NCI-H1417 (cell line): ENCODE measurements at regions not wholly inside any gene's neighbourhood (a gene's known extent, or its start where the extent isn't known, plus 50 kb on each side); places are given as distances from the start of the nearest gene placed in this dataset.
"Not testable (repeated sequence)": the region's sequence is repeated elsewhere in the genome, so short reads cannot be mapped to it uniquely, and the experiment has no call there.

Experiments
- DNase-seq, 3 experiments: peaks; one replicate each; lab custom pipeline; 2025; lab: John Stamatoyannopoulos, UW

DNA sequence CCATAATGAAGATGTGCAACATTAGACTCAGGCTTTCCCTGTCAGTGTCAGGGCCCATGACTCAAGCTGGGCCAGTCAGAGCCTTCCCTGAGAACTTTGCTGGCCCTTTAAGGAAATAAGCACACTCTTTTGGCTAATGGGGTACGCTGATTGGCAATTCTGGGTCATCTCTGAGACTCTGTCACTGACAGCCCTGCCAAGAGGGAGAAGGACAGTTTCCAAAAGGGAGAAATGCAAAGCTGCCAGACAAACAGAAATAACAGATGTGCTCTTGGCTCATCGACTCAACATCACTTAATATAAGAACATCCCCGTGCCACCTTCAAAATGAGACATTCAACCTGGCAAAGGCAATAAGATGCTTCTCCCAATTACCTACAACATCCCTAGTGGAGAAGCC lies 491.9 kb upstream of the PROK2 start:
- DNase-seq: no peak

DNA sequence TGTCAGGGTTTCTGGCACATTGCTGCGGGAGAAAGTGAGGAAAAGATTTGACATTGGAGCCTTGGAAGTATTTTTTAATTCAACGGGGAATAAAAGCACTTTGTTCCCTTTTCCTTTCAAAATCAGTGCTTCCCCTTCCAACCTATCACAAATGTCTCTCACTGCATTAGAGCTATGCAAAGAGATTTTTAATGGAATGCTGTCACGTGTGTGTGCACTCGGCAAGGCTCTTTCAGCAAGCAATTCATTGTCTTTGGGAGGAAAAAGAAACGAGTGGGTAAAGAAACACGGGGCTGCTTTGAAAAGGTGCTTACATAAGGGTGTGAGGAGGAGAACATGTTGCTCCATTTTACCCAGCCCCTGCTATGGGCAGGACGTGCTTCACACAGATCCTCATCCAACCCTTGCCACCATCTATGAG lies 490.4 kb upstream of the PROK2 start:
- no peak for DNase-seq

DNA sequence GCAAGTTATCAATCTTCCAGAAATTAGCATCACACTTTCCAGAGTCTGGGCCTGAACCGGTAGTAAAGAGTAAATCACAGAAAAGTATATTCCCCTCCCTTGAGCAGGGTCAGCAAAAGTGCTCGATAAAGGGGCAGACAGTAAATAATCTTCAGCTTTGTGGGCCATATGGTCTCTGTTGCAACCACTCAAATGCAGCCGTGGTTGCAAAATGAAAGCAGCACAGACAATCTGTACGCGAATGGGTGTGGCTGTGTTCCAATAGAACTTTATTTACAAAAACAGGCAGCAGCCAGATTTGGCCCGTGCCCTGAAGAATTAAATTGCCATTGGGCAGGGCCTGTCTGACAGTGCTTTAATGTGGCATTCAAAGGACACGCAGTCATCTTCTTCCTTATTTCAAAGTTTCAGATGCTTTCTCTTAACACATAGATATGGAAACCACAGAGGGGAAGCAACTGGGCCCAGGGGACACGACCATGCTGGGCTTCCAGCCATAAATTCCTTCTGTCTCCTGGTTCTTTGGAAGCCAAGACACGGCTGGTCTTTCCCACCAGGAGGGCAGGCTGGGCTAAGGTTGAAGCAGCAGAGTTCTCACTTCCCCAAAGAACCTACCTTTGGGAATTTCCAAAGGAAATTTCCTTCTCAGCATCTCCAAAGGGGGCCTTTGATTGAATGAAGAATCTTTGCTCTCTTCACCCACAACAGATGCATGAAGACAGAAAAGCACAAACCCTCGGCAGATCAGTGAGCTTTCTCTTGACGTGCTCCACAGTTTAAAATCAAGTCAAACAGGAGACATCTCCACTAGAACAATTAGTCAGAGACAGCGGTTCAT lies 489.8 kb upstream of the PROK2 start:
- no peak for DNase-seq

DNA sequence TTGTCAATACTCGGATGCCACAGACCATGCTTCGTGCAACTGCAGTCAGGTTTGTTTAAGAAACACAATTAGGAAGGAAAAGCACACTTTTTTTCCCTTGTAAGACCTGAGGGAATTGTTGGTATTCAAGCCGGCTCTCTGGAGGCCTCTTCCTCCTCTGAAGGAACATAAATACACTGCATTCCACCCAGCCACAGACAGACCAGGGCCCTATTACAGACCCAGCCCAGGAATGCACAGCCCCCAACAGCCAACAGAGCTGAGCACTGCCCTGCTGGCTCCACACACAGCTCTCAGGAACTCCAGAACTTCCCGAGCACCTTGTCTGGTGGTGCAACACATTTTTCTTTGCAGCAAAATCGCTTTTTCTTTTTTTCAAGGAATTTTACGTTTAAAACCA lies 488.7 kb upstream of the PROK2 start:
- no peak for DNase-seq

DNA sequence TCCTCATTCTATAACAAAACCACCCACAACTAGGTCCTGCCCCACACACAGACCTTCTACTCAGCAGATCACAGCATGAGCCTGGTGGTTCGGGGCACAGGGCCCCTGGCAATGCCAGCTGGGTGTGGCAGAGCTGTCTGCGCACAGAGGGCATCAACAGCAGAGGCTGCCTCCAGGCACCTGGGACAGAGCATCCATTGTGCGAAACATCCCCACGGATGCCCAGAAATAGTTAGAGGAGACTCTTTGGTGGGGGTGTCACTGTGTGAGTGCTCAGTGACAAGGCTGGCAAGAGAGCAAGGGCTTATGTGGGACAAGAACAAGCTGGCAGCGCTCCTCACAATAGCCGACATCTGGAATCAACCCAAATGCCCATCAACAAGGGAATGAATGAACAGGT lies 487.4 kb upstream of the PROK2 start:
- DNase-seq: no peak

DNA sequence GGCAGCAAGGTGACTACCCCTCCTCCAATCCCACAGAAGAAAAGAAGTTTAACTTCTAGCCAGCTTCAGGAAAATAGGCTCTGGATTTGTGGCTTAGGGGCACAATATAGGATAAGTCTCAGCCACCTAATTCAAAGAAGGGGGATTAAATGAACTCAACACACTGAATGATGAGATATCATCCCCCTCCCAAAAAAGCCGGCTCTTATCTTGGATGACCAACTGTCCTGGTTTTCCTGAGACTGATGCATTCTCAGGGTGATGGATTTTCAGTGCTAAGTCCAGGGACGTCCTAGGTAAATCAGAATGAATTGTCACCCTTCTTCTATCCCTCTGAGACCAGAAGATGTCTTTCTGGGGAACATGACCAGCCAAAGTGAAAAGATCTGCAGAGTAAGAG lies 487.0 kb upstream of the PROK2 start:
- no peak for DNase-seq

DNA sequence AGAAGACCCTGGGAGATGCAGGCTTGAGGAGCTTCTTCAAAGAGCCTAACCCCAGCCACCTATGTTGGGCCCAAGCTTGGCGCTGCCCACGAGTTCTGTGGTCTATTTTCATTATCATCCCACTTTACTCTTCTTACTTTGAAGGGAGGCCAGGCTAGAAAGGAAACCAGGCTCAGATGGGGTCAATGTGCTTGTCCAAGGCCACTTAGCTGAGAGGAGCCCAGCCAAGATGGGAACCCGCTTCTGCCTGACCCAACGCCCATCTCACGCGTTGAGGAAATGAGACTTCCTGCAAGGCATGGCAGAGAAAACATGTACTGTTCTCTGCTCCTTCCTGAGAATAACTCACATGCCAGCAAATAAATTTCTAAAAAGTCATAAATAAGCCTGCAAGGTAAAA lies 486.3 kb upstream of the PROK2 start:
- no peak for DNase-seq

DNA sequence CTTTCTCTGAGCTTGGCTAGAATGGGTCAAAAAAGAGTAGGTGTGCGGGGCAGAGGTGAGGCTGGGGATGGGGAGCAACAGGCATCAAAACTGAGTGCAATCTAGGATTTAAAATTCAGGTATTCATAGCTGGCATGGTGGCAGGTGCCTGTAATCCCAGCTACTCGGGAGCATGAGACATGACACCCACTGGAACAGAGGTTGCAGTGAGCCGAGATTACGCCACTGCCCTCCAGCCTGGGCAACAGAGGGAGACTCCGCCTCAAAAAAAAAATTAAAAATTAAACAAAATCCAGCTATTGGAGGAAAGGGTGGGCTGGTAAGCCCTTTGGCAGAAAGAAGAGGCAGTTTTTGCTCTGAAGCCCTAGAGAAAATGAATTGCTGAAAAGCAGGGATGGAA lies 485.8 kb upstream of the PROK2 start:
- DNase-seq: no peak

DNA sequence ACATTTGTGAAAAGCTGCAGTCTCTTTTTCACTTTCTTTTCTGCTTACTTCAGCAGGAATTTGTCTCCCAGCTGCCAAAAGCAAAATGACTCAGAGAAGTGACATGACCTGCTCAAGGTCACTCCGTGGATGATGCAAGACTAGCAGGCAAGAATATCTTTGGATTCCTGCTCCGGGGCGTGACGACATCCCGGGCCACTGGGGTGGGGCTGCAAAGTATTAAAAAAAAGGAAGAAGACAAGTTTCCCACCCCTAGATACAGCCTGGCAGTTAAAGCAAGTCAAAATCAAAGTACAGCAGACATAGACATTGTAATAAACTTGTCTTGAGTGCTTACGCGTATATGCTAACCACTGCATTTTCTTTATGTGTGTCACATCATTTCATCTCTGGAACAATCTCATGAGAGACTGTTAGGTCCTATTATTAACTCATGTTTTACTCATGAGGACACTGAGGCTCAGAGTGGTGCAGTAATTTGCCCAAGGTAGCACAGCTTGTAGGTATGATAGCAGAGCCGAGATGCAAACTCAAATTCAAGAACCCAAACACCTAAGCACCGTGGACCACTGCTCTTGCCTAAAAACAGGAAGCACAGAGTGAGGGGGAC lies 485.2 kb upstream of the PROK2 start:
- no peak for DNase-seq

DNA sequence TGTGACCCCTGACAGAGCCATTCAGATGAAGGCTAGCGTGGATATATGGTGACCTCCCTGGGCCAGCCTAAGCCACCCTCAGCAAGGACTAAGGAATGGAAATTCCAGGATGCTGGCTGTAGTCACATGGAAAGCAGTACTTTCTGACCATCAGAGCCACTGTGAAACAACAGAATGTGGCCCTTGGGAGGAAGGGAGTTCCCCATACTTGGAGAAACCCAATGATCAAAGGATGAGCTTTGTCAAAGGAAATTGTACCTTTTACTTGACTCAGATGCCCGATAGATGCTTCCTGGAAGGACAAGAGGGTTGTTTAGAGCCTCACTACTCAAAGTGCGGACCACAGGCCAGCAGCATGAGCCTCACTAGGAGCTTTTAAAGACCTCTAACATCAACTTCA lies 484.5 kb upstream of the PROK2 start:
- DNase-seq: no peak

DNA sequence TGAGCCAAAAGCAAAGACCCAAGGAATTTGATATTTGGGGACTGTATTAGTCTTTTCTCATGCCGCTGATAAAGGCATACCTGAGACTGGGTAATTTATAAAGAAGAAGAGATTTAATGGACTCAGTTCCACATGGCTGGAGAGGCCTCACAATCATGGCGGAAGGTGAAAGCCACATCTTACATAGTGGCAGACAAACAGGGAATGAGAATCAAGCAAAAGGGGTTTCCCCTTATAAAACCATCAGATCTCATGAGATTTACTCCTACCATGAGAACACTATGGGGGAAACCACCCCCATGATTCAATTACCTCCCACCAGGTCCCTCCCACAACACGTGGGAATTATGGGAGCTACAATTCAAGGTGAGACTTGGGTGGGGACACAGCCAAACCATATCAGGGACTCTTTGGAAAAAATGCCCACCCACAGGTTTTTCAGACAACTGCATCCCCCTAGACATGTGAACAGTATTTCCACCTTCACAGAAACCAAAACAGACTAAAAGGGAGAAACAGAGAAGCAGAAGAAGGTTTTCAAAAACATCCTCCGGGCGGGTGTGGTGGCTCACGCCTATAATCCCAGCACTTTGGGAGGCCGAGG lies 482.1 kb upstream of the PROK2 start:
- DNase-seq: not testable (repeated sequence)

DNA sequence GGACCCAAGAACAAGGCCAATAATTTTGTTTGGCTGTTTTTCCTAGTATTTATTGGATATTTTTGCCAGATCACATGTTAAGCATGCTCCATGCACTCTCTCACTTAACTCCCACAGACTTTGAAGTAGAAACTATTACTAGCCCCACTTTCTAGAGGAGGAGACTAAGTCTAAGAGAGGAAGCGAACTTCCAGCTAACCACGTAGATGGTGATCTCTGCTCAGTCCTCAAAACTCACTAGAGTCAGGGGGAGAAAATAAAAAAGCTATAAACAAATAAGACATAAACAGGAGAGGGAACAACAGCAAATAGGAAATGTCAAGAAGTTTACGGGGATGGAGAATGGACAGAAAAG lies 481.0 kb upstream of the PROK2 start:
- no peak for DNase-seq

DNA sequence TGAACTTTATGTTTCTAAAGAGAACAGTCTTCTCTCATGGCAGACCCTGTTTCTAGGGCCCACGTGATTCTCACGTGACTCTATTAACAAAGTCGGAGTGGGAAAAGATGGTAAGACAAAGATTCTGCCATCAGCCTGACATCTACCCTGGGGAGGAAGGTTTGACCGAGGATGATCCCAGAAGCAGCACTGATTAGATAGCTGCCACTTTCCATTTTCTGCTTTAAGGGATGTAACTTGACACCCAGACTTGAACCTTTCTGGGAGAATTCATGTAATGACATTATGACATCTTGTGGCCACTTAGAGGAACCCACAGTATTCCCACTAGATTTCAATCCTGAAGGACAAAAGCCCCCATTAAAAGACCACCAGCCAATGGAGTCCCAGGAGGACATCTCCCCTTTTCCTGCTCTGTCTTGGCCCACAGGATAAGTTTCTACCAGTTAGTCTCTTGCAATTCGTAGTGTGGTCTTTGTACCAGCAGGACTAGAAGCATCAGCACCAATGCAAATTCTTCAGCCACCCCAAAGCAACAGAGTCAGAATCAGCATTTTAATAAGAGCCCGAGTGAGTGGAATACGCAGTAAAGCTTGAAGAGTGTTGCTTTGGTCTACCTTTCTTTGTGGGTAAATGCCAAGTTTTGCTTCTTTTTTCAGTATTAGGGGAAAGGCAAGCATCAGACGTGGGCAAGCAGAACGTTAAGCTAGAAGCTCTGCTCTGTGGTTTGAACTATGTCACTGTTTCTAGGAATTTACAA lies 480.5 kb upstream of the PROK2 start:
- DNase-seq: peak in 2 of 3 experiments; percentile 22 to 26

DNA sequence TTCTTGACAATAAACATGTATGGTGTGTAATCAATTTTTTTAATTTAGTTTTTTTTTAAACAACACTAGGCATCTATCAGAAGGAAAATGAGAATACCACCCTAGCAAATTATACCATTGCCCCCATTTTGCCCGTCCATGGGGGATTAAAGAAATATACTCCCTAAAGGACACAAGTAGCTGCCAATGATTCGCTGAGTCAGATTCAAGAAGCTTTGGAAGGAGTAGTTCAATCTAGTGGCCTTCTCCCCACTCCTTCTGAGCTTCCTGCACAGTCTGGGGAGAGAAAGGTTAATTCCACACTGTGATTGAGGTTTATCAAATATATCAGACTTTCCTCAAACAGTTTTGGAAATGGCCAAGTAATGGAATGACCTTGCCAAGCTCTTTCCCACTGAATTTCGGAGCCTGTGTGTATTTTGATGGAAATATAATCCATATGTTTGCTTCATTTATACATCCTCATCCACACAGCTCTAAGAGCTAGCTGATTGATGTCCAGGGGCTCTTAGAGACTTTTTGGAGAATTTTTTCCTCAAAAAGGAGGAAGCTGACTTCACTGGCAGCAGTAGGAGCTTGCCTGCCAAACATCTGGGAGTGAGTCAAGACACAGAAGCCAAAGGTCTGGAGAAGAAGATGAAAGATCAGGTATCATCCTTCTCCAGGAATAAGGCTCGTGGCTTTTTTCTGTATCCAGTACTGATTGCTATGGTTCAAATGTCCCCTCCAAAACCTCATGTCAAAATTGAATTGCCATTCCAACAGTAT lies 478.5 kb upstream of the PROK2 start:
- DNase-seq: no peak

DNA sequence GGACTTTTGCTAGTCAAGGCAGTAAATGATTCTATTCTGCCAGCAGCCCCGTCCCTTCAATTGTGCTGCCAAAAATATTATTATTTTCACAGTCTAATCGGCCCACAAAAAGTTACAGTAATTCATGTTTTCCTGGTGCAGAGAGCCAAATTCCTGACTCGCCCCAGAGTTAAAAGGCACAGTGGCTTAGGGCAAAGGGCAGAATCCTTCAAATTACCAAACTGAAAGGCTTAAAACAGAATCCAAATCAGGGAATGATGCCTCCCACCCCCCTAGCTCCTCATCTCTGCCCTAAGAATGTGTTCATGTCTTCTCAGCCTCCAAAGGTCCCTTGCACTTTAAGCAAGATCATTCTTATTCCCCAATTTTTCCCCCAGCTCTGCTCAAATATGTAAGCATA lies 477.8 kb upstream of the PROK2 start:
- DNase-seq: no peak

DNA sequence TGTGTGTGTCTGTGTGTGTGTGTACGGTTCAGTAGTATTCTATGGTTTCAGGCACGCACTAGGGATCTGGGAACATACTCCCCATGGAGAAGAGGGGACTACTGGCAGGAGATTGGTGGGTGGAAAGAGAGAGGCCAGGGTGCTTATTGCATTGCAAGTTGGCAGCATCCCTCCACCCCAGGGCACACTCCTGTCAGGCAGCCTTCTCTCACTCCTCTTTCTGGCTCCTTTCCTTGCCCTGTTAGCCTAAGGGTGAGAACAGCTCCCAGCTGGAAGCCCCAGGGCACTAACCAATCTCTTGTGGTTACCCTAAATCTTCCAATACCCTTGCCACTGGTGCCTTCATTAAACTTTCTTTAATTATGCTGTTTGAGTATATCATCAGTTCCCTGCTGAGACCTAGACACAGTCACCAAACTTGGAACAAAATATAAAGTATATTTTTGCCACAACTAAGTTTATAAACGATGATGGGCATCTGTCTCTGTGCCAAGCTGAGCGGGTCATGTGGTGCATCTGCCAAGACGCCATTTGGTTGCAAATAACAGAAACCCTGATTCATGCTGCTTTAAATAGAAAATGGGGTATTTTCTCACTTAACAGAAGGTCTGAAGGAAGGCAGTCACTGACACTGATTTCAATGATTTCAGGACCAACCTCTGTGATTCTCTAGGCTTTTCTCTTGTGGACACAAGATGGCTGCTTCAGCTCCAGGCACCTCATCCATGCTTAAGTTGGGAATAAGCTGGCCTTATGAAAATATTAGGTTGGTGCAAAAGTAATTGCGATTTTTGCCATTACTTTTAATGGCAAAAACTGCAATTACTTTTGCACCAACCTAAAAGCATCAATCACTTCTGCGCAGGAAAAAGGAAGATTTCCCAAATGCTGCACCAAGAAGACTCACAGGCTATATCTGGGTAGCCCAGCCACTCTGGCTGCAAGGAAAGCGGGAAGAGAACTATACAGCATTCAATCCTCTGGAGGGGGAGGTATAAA lies 476.9 kb upstream of the PROK2 start:
- no peak for DNase-seq

DNA sequence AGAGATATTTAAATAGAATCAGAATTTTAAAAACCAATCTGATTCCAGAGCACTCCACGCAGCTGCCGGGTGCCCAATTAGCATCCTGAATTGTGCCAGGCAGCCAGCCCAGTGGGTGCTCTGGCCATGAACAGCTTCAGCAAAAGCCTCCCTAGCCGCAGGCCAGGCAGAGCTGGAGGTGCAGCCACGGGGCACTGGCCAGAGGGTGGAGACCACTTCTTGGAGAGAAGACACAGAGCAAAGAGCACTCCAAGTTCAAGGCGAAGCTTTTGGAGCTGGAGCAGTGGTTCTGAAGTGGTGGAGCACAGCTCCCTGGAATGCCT lies 475.6 kb upstream of the PROK2 start:
- no peak for DNase-seq

DNA sequence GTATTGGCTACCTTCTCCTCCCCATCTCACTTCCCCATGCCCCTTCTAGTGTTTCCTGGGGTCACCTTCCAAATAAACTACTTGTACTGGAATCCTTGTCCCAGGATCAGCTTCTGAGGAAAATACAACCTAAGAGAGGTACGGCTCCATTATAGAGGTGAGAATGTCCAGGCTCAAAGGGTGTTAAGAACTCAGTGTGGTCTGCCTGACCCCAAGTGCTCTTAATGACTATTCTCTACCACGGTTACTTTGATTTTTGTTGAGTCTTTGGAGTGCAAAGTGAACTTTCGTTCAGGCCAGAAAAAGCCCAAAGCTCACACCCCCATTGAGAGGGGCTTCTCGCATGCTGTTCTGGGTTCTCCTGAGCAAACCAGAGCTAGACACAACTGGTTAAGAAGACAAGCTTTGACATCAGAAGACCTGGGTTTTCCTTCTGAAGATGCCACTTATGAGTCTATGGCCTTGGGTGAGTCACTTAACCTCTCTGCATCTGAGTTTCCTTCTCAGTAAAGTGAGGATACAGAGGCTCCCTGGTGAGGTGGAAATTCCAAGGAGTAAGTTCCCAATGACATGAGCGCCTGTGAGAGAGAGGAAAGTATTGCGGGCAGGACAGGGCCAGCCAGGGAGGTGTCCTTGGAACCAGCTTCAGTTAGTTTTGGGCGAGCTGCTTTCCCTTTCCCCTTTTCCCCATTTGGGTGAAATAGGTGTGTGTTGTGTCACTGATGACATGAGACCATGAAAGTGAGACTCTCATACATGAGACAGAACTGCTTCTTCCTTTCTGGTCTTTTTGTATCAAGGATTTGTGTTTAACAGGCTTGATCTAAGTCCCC lies 475.0 kb upstream of the PROK2 start:
- no peak for DNase-seq

DNA sequence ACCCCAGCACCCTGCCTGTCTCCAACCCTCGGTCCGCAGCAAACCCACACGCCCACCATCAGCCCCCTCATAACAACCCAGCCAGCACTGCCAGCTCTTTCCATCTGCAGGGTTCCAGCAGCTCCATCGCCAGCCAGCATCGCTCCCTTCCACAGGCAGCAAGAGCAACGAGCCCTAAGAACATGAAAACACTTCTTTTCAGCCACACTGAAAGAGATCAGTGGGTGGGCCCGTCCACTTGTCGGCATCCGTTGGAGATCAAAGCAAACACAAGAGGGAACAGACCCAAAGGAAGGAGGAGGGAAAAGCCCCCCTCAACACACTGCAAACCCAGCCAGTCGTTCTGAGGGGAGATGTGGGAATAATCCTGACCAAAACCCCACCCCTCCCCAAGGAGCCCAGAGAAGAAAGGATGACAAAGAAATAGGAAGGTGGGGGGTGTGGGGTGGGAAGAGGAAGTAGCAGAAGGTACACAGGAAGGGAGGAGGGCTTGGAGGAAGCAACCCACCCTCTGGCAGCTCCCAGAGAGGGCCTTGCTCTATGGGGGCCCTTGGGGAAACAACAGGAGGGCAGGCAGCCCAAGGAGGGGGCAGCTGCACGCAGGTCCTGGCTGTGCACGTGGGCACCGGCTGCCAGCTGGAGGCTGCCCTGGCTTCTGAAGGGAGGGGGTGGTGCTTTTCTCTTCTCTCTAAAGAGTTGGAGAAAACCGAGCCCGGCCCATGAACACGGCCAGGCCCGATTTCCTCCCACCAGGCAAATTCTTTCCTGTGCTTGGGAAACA lies 473.6 kb upstream of the PROK2 start:
- peak in 2 of 3 experiments; percentile 80 to 93 for DNase-seq
